ENCODE measurements at regions not wholly inside any gene's neighbourhood (a gene's known extent, or its start where the extent isn't known, plus 50 kb on each side); places are given as distances from the start of the nearest gene placed in this dataset.
"Not testable (repeated sequence)": the region's sequence is repeated elsewhere in the genome, so short reads cannot be mapped to it uniquely, and the experiment has no call there.

GRCh38 chr11:134501406-134502152, 89.5 kb upstream of the B3GAT1 start:
- Mint-ChIP-seq H3K27ac (no peak overlapping the region), H3K9me3 (peaks cover 4% of the 10 kb centered on the region), H3K36me3 (ENCODE audit: low read depth) (no peaks in the 10 kb centered on the region), H3K4me1 (no peaks in the 10 kb centered on the region), H3K27me3 (peaks cover 20% of the 10 kb centered on the region), H3K4me3 (no peak overlapping the region)
- ATAC-seq (replicated peaks), result no peak

DNA sequence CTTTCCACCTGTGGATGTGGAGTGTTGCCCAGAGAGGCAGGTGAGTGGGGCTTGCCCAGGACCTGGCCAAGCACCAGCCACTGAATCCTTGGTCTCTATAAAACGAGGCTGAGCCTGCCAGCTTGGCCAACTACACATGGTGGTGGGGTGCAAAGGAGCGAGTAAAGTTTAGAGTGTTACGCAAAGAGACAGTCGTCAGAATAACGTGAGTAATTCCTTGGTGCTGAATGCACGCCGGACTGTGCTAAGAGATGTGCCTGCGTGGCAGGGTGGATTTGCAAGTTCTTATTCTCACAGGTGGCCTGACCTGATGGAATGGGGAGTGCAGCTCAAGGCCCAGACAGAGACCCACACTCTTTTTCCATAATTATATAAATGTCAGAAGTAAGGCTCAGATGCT, 88.6 kb upstream of the B3GAT1 start:
- Mint-ChIP-seq H3K4me1 (no peaks in the 10 kb centered on the region), H3K36me3 (ENCODE audit: low read depth) (no peaks in the 10 kb centered on the region), H3K4me3 (no peak overlapping the region), H3K9me3 (peaks cover 4% of the 10 kb centered on the region), H3K27me3 (peaks cover 20% of the 10 kb centered on the region), H3K27ac (no peak overlapping the region)
- no peak for ATAC-seq (replicated peaks)

- ATAC-seq (replicated peaks), result no peak
- H3K9me3 Mint-ChIP-seq, result peaks cover 8% of the 10 kb centered on the region
- H3K27ac Mint-ChIP-seq, result no peak overlapping the region
- H3K36me3 Mint-ChIP-seq (ENCODE audit: low read depth), result peaks cover 5% of the 10 kb centered on the region
- H3K4me3 Mint-ChIP-seq, result no peak overlapping the region
- no peaks in the 10 kb centered on the region for H3K4me1 Mint-ChIP-seq
- peaks cover 25% of the 10 kb centered on the region for H3K27me3 Mint-ChIP-seq
These were observed 87.9 kb upstream of the B3GAT1 start for GRCh38 chr11:134499990-134500389.

GRCh38 chr11:134498326-134499139, 86.5 kb upstream of the B3GAT1 start:
- Mint-ChIP-seq H3K4me1 (no peaks in the 10 kb centered on the region), H3K27me3 (peaks cover 26% of the 10 kb centered on the region), H3K9me3 (peaks cover 9% of the 10 kb centered on the region), H3K36me3 (ENCODE audit: low read depth) (peaks cover 5% of the 10 kb centered on the region), H3K4me3 (no peak overlapping the region), H3K27ac (no peak overlapping the region)
- no peak for ATAC-seq (replicated peaks)

GRCh38 chr11:134497586-134497985, 85.5 kb upstream of the B3GAT1 start:
- H3K36me3 Mint-ChIP-seq (ENCODE audit: low read depth), result peaks cover 5% of the 10 kb centered on the region
- H3K27me3 Mint-ChIP-seq, result peaks cover 26% of the 10 kb centered on the region
- no peak overlapping the region for H3K27ac Mint-ChIP-seq
- no peak for ATAC-seq (replicated peaks)
- H3K4me1 Mint-ChIP-seq, result no peaks in the 10 kb centered on the region
- peaks cover 9% of the 10 kb centered on the region for H3K9me3 Mint-ChIP-seq
- H3K4me3 Mint-ChIP-seq, result no peak overlapping the region

DNA sequence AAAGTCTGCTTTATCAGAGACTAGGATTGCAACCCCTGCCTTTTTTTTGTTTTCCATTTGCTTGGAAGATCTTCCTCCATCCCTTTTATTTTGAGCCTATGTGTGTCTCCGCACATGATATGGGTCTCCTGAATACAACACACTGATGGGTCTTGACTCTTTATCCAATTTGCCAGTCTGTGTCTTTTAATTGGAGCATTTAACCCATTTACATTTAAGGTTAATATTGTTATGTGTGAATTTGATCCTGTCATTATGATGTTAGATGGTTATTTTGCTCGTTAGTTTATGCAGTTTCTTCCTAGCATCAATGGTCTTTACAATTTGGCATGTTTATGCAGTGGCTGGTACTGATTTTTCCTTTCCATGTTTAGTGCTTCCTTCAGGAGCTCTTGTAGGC, 84.0 kb upstream of the B3GAT1 start:
- not testable (repeated sequence) for H3K27ac Mint-ChIP-seq; H3K36me3 Mint-ChIP-seq (ENCODE audit: low read depth); H3K4me1 Mint-ChIP-seq; ATAC-seq (replicated peaks); H3K4me3 Mint-ChIP-seq; H3K9me3 Mint-ChIP-seq
- peaks cover 26% of the 10 kb centered on the region for H3K27me3 Mint-ChIP-seq

DNA sequence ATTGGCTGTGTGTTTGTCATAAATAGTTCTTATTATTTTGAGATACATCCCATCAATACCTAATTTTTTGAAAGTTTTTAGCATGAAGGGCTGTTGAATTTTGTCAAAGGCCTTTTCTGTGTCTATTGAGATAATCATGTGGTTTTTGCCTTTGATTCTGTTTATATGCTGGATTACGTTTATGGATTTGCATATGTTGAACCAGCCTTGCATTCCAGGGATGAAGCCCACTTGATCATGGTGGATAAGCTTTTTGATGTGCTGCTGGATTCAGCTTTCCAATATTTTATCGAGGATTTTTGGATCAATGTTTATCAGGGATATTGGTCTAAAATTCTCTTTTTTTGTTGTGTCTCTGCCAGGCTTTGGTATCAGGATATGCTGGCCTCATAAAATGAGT, 82.4 kb upstream of the B3GAT1 start:
- not testable (repeated sequence) for H3K36me3 Mint-ChIP-seq (ENCODE audit: low read depth); H3K27ac Mint-ChIP-seq; H3K9me3 Mint-ChIP-seq; H3K4me1 Mint-ChIP-seq; ATAC-seq (replicated peaks); H3K4me3 Mint-ChIP-seq
- peaks cover 21% of the 10 kb centered on the region for H3K27me3 Mint-ChIP-seq

DNA sequence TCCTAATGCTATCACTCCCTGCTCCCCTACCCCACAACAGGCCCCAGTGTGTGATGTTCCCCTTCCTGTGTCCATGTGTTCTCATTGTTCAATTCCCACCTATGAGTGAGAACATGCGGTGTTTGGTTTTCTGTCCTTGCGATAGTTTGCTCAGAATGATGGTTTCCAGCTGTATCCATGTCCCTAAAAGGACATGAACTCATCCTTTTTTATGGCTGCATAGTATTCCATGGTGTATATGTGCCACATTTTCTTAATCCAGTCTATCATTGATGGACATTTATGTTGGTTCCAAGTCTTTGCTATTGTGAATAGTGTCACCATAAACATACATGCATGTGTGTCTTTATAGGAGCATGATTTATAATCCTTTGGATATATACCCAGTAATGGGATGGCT, 80.4 kb upstream of the B3GAT1 start:
- ATAC-seq (replicated peaks); H3K27ac Mint-ChIP-seq; H3K36me3 Mint-ChIP-seq (ENCODE audit: low read depth); H3K4me1 Mint-ChIP-seq; H3K9me3 Mint-ChIP-seq; H3K4me3 Mint-ChIP-seq: not testable (repeated sequence)
- H3K27me3 Mint-ChIP-seq, result peaks cover 21% of the 10 kb centered on the region

- no peak for ATAC-seq (replicated peaks)
- Mint-ChIP-seq H3K9me3 (no peaks in the 10 kb centered on the region), H3K27ac (no peak overlapping the region), H3K4me1 (no peaks in the 10 kb centered on the region), H3K36me3 (ENCODE audit: low read depth) (no peaks in the 10 kb centered on the region), H3K27me3 (peaks cover 15% of the 10 kb centered on the region), H3K4me3 (no peak overlapping the region)
These were observed 77.7 kb upstream of the B3GAT1 start for GRCh38 chr11:134489728-134490127.

- no peaks in the 10 kb centered on the region for H3K36me3 Mint-ChIP-seq (ENCODE audit: low read depth)
- peaks cover 17% of the 10 kb centered on the region for H3K27me3 Mint-ChIP-seq
- no peaks in the 10 kb centered on the region for H3K4me1 Mint-ChIP-seq
- ATAC-seq (replicated peaks), result no peak
- no peak overlapping the region for H3K27ac Mint-ChIP-seq
- H3K9me3 Mint-ChIP-seq, result no peaks in the 10 kb centered on the region
- H3K4me3 Mint-ChIP-seq, result no peak overlapping the region
These were observed 76.9 kb upstream of the B3GAT1 start for GRCh38 chr11:134488913-134489312.

DNA sequence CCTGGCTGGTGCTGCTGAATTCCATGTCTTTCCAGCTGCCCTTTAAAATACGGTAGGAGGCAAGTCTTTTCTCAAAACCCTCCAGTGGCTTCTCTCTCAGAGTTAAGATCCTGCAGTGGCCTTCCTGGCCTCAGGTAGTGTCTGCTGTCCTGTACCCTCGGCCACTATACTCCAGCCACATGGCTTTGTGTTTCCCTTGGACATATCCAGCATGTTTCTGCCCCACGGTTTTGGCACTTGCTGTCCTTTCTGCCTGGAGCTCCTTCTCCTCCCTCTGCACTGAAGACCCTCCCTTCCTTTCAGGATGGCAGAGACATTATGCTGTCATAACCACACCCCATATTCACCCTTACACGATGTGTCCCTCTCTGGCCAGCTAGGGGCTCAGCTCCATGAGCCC, 76.5 kb upstream of the B3GAT1 start:
- Mint-ChIP-seq H3K9me3 (no peaks in the 10 kb centered on the region), H3K27me3 (peaks cover 20% of the 10 kb centered on the region), H3K27ac (no peak overlapping the region), H3K4me3 (no peak overlapping the region), H3K4me1 (no peaks in the 10 kb centered on the region), H3K36me3 (ENCODE audit: low read depth) (no peaks in the 10 kb centered on the region)
- no peak for ATAC-seq (replicated peaks)

- H3K27me3 Mint-ChIP-seq, result peaks cover 20% of the 10 kb centered on the region
- H3K4me1 Mint-ChIP-seq, result no peaks in the 10 kb centered on the region
- no peaks in the 10 kb centered on the region for H3K9me3 Mint-ChIP-seq
- H3K36me3 Mint-ChIP-seq (ENCODE audit: low read depth), result no peaks in the 10 kb centered on the region
- ATAC-seq (replicated peaks), result no peak
- no peak overlapping the region for H3K27ac Mint-ChIP-seq
- no peak overlapping the region for H3K4me3 Mint-ChIP-seq
These were observed 75.7 kb upstream of the B3GAT1 start for GRCh38 chr11:134487696-134488095.

DNA sequence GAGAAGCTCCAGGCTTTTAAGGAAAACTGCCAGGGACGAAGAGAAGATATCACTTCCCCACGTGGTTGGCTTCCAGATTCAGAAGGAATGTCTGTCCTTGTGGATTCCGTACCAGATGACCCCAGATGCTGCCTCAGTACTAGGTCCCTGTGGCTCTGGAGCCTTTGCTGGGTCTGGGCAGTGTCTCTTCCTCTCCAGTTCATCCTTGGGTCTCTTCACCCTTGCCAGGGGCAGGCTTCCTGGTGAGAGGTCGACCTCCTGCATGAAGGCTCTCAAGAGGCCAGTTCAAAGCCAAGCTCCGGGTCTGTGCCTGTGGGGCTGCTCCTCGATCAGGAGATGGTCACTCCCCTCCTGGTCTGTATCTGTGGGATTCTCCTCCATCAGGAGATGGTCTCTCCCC, 74.7 kb upstream of the B3GAT1 start:
- H3K4me1 Mint-ChIP-seq, result no peaks in the 10 kb centered on the region
- no peaks in the 10 kb centered on the region for H3K36me3 Mint-ChIP-seq (ENCODE audit: low read depth)
- no peaks in the 10 kb centered on the region for H3K9me3 Mint-ChIP-seq
- H3K27ac Mint-ChIP-seq, result no peak overlapping the region
- no peak overlapping the region for H3K4me3 Mint-ChIP-seq
- peaks cover 23% of the 10 kb centered on the region for H3K27me3 Mint-ChIP-seq
- no peak for ATAC-seq (replicated peaks)

- no peaks in the 10 kb centered on the region for H3K9me3 Mint-ChIP-seq
- H3K4me3 Mint-ChIP-seq, result no peak overlapping the region
- H3K27ac Mint-ChIP-seq, result no peak overlapping the region
- ATAC-seq (replicated peaks), result no peak
- H3K4me1 Mint-ChIP-seq, result no peaks in the 10 kb centered on the region
- no peaks in the 10 kb centered on the region for H3K36me3 Mint-ChIP-seq (ENCODE audit: low read depth)
- H3K27me3 Mint-ChIP-seq, result peaks cover 23% of the 10 kb centered on the region
These were observed 74.1 kb upstream of the B3GAT1 start for GRCh38 chr11:134486106-134486505.

DNA sequence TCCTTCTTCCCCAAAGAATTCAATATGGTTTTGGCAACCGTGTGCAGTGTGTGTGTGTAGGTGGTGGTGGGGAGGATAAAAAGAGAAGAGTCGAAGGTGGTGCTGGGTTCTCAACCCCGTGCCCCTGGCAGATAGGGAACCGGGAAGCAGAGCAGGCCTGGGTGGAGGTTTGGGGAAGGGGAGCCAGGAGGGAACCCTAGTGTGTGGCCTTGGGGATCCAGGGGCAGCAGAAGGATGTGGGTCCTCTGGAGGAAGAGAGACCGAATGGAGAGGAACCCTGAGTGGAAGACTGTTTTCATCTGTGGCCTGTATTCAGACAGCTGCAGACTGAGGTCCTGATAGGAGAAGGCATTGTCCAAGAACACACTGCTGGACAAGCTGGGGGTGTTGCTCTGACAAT, 73.3 kb upstream of the B3GAT1 start:
- Mint-ChIP-seq H3K27me3 (peaks cover 23% of the 10 kb centered on the region), H3K4me3 (no peak overlapping the region), H3K4me1 (no peaks in the 10 kb centered on the region), H3K36me3 (ENCODE audit: low read depth) (no peaks in the 10 kb centered on the region), H3K9me3 (no peaks in the 10 kb centered on the region), H3K27ac (no peak overlapping the region)
- ATAC-seq (replicated peaks), result no peak
